ENCODE measurements at regions not wholly inside any gene's neighbourhood (a gene's known extent, or its start where the extent isn't known, plus 50 kb on each side); places are given as distances from the start of the nearest gene placed in this dataset.

- H3K4me1 Mint-ChIP-seq, result no peaks in the 10 kb centered on the region
- H3K36me3 Mint-ChIP-seq, result no peaks in the 10 kb centered on the region
- H3K27me3 Mint-ChIP-seq, result peaks cover 42% of the 10 kb centered on the region
- H3K9me3 Mint-ChIP-seq, result no peaks in the 10 kb centered on the region
- no peak for ATAC-seq
- H3K4me3 Mint-ChIP-seq, result no peak overlapping the region
- H3K27ac Mint-ChIP-seq, result no peak overlapping the region
These were observed 50.9 kb upstream of the ZNF354B start for GRCh38 chr5:178808886-178809285.

- no peak for ATAC-seq
- no peak overlapping the region for H3K27ac Mint-ChIP-seq
- H3K4me1 Mint-ChIP-seq, result no peaks in the 10 kb centered on the region
- H3K4me3 Mint-ChIP-seq, result no peak overlapping the region
- H3K9me3 Mint-ChIP-seq, result peaks cover 5% of the 10 kb centered on the region
- peaks cover 44% of the 10 kb centered on the region for H3K27me3 Mint-ChIP-seq
- no peaks in the 10 kb centered on the region for H3K36me3 Mint-ChIP-seq
These were observed 58.7 kb upstream of the ZNF354B start for GRCh38 chr5:178801021-178801420.

GRCh38 chr5:178797546-178798440 is 62.0 kb upstream of the ZNF354B start:
- H3K4me3 Mint-ChIP-seq, result no peak overlapping the region
- H3K36me3 Mint-ChIP-seq, result no peaks in the 10 kb centered on the region
- no peak overlapping the region for H3K27ac Mint-ChIP-seq
- H3K4me1 Mint-ChIP-seq, result no peaks in the 10 kb centered on the region
- peaks cover 5% of the 10 kb centered on the region for H3K9me3 Mint-ChIP-seq
- peaks cover 41% of the 10 kb centered on the region for H3K27me3 Mint-ChIP-seq
- ATAC-seq, result no peak

GRCh38 chr5:178797101-178797521 is 62.6 kb upstream of the ZNF354B start:
- peak; percentile 38 for ATAC-seq
- Mint-ChIP-seq H3K4me3 (no peak overlapping the region), H3K36me3 (no peaks in the 10 kb centered on the region), H3K9me3 (peaks cover 8% of the 10 kb centered on the region), H3K27me3 (peaks cover 41% of the 10 kb centered on the region), H3K27ac (no peak overlapping the region), H3K4me1 (no peaks in the 10 kb centered on the region)

- Mint-ChIP-seq H3K27ac (no peak overlapping the region), H3K4me1 (no peaks in the 10 kb centered on the region), H3K4me3 (no peak overlapping the region), H3K27me3 (peaks cover 37% of the 10 kb centered on the region), H3K9me3 (peaks cover 7% of the 10 kb centered on the region), H3K36me3 (no peaks in the 10 kb centered on the region)
- no peak for ATAC-seq
These were observed 63.4 kb upstream of the ZNF354B start for GRCh38 chr5:178796165-178796945.

GRCh38 chr5:178794433-178794832 is 64.0 kb upstream of the ZNF354A start:
- Mint-ChIP-seq H3K4me1 (no peaks in the 10 kb centered on the region), H3K36me3 (no peaks in the 10 kb centered on the region), H3K9me3 (peaks cover 3% of the 10 kb centered on the region), H3K27me3 (peaks cover 21% of the 10 kb centered on the region), H3K4me3 (no peak overlapping the region), H3K27ac (no peak overlapping the region)
- no peak for ATAC-seq

- H3K27me3 Mint-ChIP-seq, result peaks cover 21% of the 10 kb centered on the region
- no peak overlapping the region for H3K27ac Mint-ChIP-seq
- H3K36me3 Mint-ChIP-seq, result no peaks in the 10 kb centered on the region
- peaks cover 3% of the 10 kb centered on the region for H3K9me3 Mint-ChIP-seq
- no peaks in the 10 kb centered on the region for H3K4me1 Mint-ChIP-seq
- no peak overlapping the region for H3K4me3 Mint-ChIP-seq
- no peak for ATAC-seq
These were observed 63.2 kb upstream of the ZNF354A start for GRCh38 chr5:178793696-178794095.

- peaks cover 21% of the 10 kb centered on the region for H3K27me3 Mint-ChIP-seq
- H3K4me1 Mint-ChIP-seq, result no peaks in the 10 kb centered on the region
- H3K36me3 Mint-ChIP-seq, result no peaks in the 10 kb centered on the region
- H3K27ac Mint-ChIP-seq, result no peak overlapping the region
- H3K4me3 Mint-ChIP-seq, result no peak overlapping the region
- ATAC-seq, result no peak
- H3K9me3 Mint-ChIP-seq, result peaks cover 3% of the 10 kb centered on the region
These were observed 62.7 kb upstream of the ZNF354A start for GRCh38 chr5:178793151-178793550.

- H3K36me3 Mint-ChIP-seq, result no peaks in the 10 kb centered on the region
- peaks cover 3% of the 10 kb centered on the region for H3K9me3 Mint-ChIP-seq
- no peak overlapping the region for H3K27ac Mint-ChIP-seq
- no peaks in the 10 kb centered on the region for H3K4me1 Mint-ChIP-seq
- H3K4me3 Mint-ChIP-seq, result no peak overlapping the region
- ATAC-seq, result no peak
- H3K27me3 Mint-ChIP-seq, result peaks cover 14% of the 10 kb centered on the region
These were observed 61.5 kb upstream of the ZNF354A start for GRCh38 chr5:178791976-178792375.

GRCh38 chr5:178790371-178790770 is 59.9 kb upstream of the ZNF354A start:
- H3K4me3 Mint-ChIP-seq, result no peak overlapping the region
- H3K36me3 Mint-ChIP-seq, result no peaks in the 10 kb centered on the region
- no peaks in the 10 kb centered on the region for H3K4me1 Mint-ChIP-seq
- no peak for ATAC-seq
- H3K27ac Mint-ChIP-seq, result no peak overlapping the region
- peaks cover under 1% of the 10 kb centered on the region for H3K27me3 Mint-ChIP-seq
- peaks cover 3% of the 10 kb centered on the region for H3K9me3 Mint-ChIP-seq

- Mint-ChIP-seq H3K9me3 (peaks cover 3% of the 10 kb centered on the region), H3K36me3 (no peaks in the 10 kb centered on the region), H3K4me3 (no peak overlapping the region), H3K4me1 (no peaks in the 10 kb centered on the region), H3K27ac (no peak overlapping the region), H3K27me3 (no peaks in the 10 kb centered on the region)
- no peak for ATAC-seq
These were observed 58.1 kb upstream of the ZNF354A start for GRCh38 chr5:178788381-178789085.

- Mint-ChIP-seq H3K36me3 (no peaks in the 10 kb centered on the region), H3K27me3 (no peaks in the 10 kb centered on the region)
These were observed 57.4 kb upstream of the ZNF354A start for GRCh38 chr5:178787889-178788288.

GRCh38 chr5:178786859-178787499 is 56.5 kb upstream of the ZNF354A start:
- no peak for ATAC-seq
- H3K4me3 Mint-ChIP-seq, result no peak overlapping the region
- no peaks in the 10 kb centered on the region for H3K4me1 Mint-ChIP-seq
- no peaks in the 10 kb centered on the region for H3K9me3 Mint-ChIP-seq
- H3K27me3 Mint-ChIP-seq, result peaks cover 6% of the 10 kb centered on the region
- H3K27ac Mint-ChIP-seq, result no peak overlapping the region
- H3K36me3 Mint-ChIP-seq, result no peaks in the 10 kb centered on the region

More at GRCh38 chr5:178787889-178788288, 57.4 kb upstream of the ZNF354A start:
- H3K4me1 Mint-ChIP-seq, result no peaks in the 10 kb centered on the region
- no peak for ATAC-seq
- H3K4me3 Mint-ChIP-seq, result no peak overlapping the region
- no peak overlapping the region for H3K27ac Mint-ChIP-seq
- H3K9me3 Mint-ChIP-seq, result peaks cover 3% of the 10 kb centered on the region

- Mint-ChIP-seq H3K36me3 (no peaks in the 10 kb centered on the region), H3K27ac (no peak overlapping the region), H3K9me3 (no peaks in the 10 kb centered on the region), H3K27me3 (peaks cover 11% of the 10 kb centered on the region), H3K4me1 (no peaks in the 10 kb centered on the region), H3K4me3 (no peak overlapping the region)
- no peak for ATAC-seq
These were observed 56.0 kb upstream of the ZNF354A start for GRCh38 chr5:178786417-178786816.

GRCh38 chr5:178785999-178786398 is 55.5 kb upstream of the ZNF354A start:
- Mint-ChIP-seq H3K27me3 (peaks cover 15% of the 10 kb centered on the region), H3K36me3 (no peaks in the 10 kb centered on the region), H3K4me3 (no peak overlapping the region), H3K27ac (no peak overlapping the region), H3K4me1 (no peaks in the 10 kb centered on the region), H3K9me3 (no peaks in the 10 kb centered on the region)
- ATAC-seq, result no peak
